OCI-LY1 (cell line): ENCODE measurements at regions not wholly inside any gene's neighbourhood (a gene's known extent, or its start where the extent isn't known, plus 50 kb on each side); places are given as distances from the start of the nearest gene placed in this dataset.
"Not testable (repeated sequence)": the region's sequence is repeated elsewhere in the genome, so short reads cannot be mapped to it uniquely, and the experiment has no call there.

Source experiments
- H2AFZ ChIP-seq: fragments of 200-600 bp; sonication (generic), shearing (Covaris generic); 2 replicates; pipeline ENCODE4 v1.6.0; 2014; ENCODE audit warnings: antibody characterized with exemption, mild to moderate bottlenecking, low read length
- H3F3A ChIP-seq: fragments of 200-600 bp; sonication (generic), shearing (Covaris generic); 2 replicates; pipeline ENCODE4 v1.6.0; 2014; ENCODE audit warnings: mild to moderate bottlenecking, antibody characterized with exemption, low read length, moderate library complexity; ENCODE audit not compliant: insufficient read depth
- H3K27ac ChIP-seq: fragments of 200-600 bp; sonication (generic); 2 replicates; pipeline ENCODE4 v1.5.1; 2014; ENCODE audit warnings: low read length, mixed run types, mild to moderate bottlenecking, low read depth; ENCODE audit not compliant: poor library complexity, severe bottlenecking
- H3K27me3 ChIP-seq: fragments of 200-600 bp; sonication (generic); 2 replicates; pipeline ENCODE4 v1.6.0; 2014; ENCODE audit warnings: antibody characterized with exemption, mild to moderate bottlenecking, low read length, moderate library complexity; ENCODE audit not compliant: insufficient read depth
- H3K36me3 ChIP-seq: fragments of 200-600 bp; sonication (generic); 2 replicates; pipeline ENCODE4 v1.6.1; 2014; ENCODE audit warnings: mild to moderate bottlenecking, antibody characterized with exemption, low read length, moderate library complexity, mixed read lengths; ENCODE audit not compliant: insufficient read depth
- H3K4me1 ChIP-seq: fragments of 200-600 bp; sonication (generic); 2 replicates; pipeline ENCODE4 v1.5.1; 2014; ENCODE audit warnings: mild to moderate bottlenecking, low read length, moderate library complexity; ENCODE audit not compliant: insufficient read depth, severe bottlenecking
- H3K4me2 ChIP-seq: fragments of 200-600 bp; sonication (generic), shearing (Covaris generic); 2 replicates; pipeline ENCODE4 v1.6.1; 2014; ENCODE audit warnings: low read length
- H3K4me3 ChIP-seq: fragments of 200-600 bp; sonication (generic); 2 replicates; pipeline ENCODE4 v1.5.1; 2014; ENCODE audit warnings: low read length, low read depth, mild to moderate bottlenecking, mixed read lengths; ENCODE audit not compliant: poor library complexity, severe bottlenecking
- H3K79me2 ChIP-seq: fragments of 200-600 bp; shearing (Covaris generic); 2 replicates; pipeline ENCODE4 v1.6.1; 2016; ENCODE audit warnings: mixed run types, low read length, mixed read lengths; ENCODE audit not compliant: insufficient read depth
- H3K9ac ChIP-seq: fragments of 200-600 bp; sonication (generic), shearing (Covaris generic); 2 replicates; pipeline ENCODE4 v1.6.1; 2014; ENCODE audit warnings: mild to moderate bottlenecking, low read length, mixed read lengths
- H3K9me2 ChIP-seq: fragments of 200-600 bp; sonication (generic), shearing (Covaris generic); 2 replicates; pipeline ENCODE4 v1.6.1; 2014; ENCODE audit warnings: low read depth, mild to moderate bottlenecking, low read length, mixed read lengths
- H3K9me3 ChIP-seq: fragments of 200-600 bp; shearing (Covaris generic); 2 replicates; pipeline ENCODE4 v1.6.1; 2014; ENCODE audit warnings: low read length, mixed read lengths
- H4K20me1 ChIP-seq: fragments of 200-600 bp; sonication (generic), shearing (Covaris generic); 2 replicates; pipeline ENCODE4 v1.6.0; 2016; ENCODE audit warnings: mild to moderate bottlenecking, low read length; ENCODE audit not compliant: insufficient read depth
- CTCF ChIP-seq: fragments of 200-600 bp; sonication (generic), shearing (Covaris generic); IDR thresholded peaks from 2 replicates; pipeline ENCODE4 v1.5.1; 2017; ENCODE audit warnings: mild to moderate bottlenecking, antibody characterized with exemption, low read length, moderate library complexity, mixed read lengths
- EZH2 ChIP-seq: fragments of 200-600 bp; sonication (generic), shearing (Covaris generic); IDR thresholded peaks from 2 replicates; pipeline ENCODE4 v1.8.0; 2017; ENCODE audit warnings: borderline replicate concordance, mixed run types, mild to moderate bottlenecking, antibody characterized with exemption, low read length, moderate library complexity, mixed read lengths

DNA sequence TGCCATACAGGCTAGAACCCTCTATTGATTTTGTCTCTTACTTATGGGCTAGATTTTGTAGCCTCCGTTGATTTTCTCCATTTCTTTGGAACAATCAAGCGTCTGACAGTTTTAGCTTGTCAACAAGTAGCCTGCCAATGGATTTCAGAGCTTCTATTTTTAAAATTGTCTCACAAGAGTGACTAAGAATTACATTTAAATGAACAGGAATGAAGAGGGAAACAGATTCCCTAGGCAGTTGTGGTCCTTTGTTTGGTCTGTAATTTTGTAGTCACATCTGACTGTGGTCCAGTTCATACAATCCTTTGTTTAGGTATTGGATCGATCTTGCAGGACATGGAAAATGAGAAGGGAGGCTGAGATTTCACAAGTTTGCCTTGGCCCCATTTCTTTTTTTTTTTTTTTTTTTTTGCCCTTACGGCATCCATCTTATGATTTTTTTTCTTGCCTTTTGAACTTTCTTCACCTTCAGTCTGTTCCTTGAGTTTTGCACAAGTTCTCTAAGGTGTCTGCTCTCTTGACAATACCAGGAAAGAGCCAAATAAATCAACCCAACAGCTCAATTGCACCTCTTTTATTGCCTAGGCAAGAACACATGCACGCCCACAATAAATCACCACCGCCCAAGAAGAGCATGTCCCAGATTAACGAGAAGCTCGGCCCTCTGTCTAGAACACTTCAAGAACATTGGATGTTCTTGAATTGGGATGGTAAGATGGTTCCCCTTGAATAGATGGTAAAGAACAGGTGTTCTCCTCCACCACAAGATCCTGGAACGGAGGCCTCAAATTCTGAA is 86.5 kb upstream of the EGFL6 start:
- Histone ChIP-seq H3K36me3 (no peaks in the 10 kb centered on the region), H3K79me2 (no peaks in the 10 kb centered on the region), H3F3A (no peaks in the 10 kb centered on the region), H4K20me1 (no peaks in the 10 kb centered on the region), H2AFZ (no peak overlapping the region), H3K4me3 (no peak overlapping the region), H3K27ac (no peak overlapping the region), H3K9me2 (no peaks in the 10 kb centered on the region), H3K27me3 (no peaks in the 10 kb centered on the region), H3K9me3 (no peaks in the 10 kb centered on the region), H3K9ac (no peak overlapping the region), H3K4me2 (no peak overlapping the region), H3K4me1 (peaks cover 28% of the 10 kb centered on the region)
- TF ChIP-seq EZH2 = no peak

DNA sequence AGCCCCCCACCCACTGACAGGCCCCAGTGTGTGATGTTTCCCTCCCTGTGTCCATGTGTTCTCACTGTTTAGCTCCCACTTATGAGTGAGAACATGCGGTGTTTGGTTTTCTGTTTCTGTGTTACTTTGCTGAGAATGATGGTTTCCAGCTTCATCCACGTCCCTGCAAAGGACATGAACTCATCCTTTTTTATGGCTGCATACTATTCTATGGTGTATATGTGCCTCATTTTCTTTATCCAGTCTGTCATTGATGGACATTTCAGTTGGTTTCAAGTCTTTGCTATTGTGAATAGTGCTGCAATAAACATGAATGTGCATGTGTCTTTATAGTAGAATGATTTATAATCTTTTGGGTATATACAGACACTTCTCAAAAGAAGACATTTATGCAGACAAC is 88.6 kb upstream of the EGFL6 start:
- H3K79me2 ChIP-seq, H3F3A ChIP-seq, H4K20me1 ChIP-seq, H3K9me2 ChIP-seq, H2AFZ ChIP-seq, H3K9me3 ChIP-seq, H3K4me3 ChIP-seq, H3K4me2 ChIP-seq, H3K27ac ChIP-seq, H3K9ac ChIP-seq, H3K27me3 ChIP-seq, H3K4me1 ChIP-seq, H3K36me3 ChIP-seq: not testable (repeated sequence)

DNA sequence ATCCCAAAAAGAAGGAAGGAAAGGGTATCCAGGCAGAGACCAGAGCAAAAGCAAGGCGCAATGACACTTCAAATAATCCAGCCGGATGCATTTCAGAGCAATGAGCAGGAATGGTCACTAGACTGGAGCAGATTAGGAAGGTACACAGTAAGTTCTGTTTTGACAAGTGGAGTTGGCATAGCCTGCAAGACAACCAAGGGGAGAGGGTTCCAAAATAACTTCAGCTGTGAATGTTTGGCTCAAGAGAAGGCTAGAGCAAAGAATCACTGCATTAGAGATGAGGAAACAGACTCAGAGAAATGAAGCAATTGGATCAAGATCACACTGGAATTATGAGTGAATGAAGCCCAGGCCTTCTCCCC is 90.0 kb upstream of the EGFL6 start:
- Histone ChIP-seq H3K9ac (no peak overlapping the region), H2AFZ (no peak overlapping the region), H4K20me1 (no peaks in the 10 kb centered on the region), H3K27me3 (no peaks in the 10 kb centered on the region), H3K79me2 (no peaks in the 10 kb centered on the region), H3K36me3 (no peaks in the 10 kb centered on the region), H3K4me2 (no peak overlapping the region), H3K4me3 (no peak overlapping the region), H3K9me3 (no peaks in the 10 kb centered on the region), H3K27ac (no peak overlapping the region), H3K9me2 (no peaks in the 10 kb centered on the region), H3F3A (no peaks in the 10 kb centered on the region), H3K4me1 (peaks cover 9% of the 10 kb centered on the region)
- no peak for TF ChIP-seq CTCF
- no peak for TF ChIP-seq EZH2

DNA sequence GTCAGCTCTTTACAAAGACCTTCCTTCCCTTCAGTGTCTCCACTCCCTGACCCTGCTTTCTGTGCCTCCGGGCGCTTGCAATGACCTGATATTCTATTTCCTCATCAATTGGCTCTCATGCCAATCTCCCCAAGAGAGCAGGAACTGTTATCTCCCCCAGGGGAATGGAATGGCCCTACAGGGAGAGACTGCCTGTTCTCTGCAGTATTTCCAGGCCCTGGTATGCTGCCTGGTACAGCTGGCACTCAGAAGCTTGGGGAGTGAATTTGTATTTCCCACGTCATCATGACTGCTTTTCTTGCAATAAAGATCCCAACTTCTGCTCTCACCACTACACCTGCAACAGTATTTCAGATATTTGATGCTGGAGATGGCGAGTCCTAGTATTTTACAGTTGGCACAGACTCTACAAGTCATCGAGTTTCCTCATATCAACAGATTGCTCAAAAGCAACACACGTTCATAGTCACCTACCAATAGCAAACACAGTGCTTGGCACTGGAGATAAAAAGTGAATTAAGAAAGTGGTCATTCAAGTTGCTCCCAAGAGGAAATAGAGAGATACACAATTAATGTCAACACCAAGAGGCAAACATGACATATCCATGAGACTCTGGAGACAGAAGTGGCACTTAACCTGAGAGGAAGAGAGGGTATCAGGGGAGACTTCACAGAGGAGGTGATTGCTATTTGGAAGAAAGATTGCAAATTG is 90.5 kb upstream of the EGFL6 start:
- H3K9ac ChIP-seq = no peak overlapping the region

More for the DNA sequence above, 90.5 kb upstream of the EGFL6 start:
- Histone ChIP-seq H3F3A (no peaks in the 10 kb centered on the region), H3K9me3 (no peaks in the 10 kb centered on the region), H3K36me3 (no peaks in the 10 kb centered on the region), H3K27me3 (no peaks in the 10 kb centered on the region), H3K4me3 (no peak overlapping the region), H3K79me2 (no peaks in the 10 kb centered on the region), H4K20me1 (no peaks in the 10 kb centered on the region), H3K9me2 (no peaks in the 10 kb centered on the region), H3K27ac (no peak overlapping the region), H2AFZ (no peak overlapping the region), H3K4me2 (no peak overlapping the region), H3K4me1 (peaks cover 15% of the 10 kb centered on the region)
- TF ChIP-seq CTCF = no peak
- no peak for TF ChIP-seq EZH2
